ENCODE measurements at regions not wholly inside any gene's neighbourhood (a gene's known extent, or its start where the extent isn't known, plus 50 kb on each side); places are given as distances from the start of the nearest gene placed in this dataset.
"Not testable (repeated sequence)": the region's sequence is repeated elsewhere in the genome, so short reads cannot be mapped to it uniquely, and the experiment has no call there.

- DNase-seq (ENCODE audit: extremely low read depth in 1 of 11, low read depth in 9 of 11, low spot score in 4 of 11): no peak
These were observed 336.2 kb upstream of the PPARGC1A start for GRCh38 chr4:24226023-24226422.

GRCh38 chr4:24224446-24224845, 334.6 kb upstream of the PPARGC1A start:
- no peak for DNase-seq (ENCODE audit: extremely low read depth in 1 of 11, low read depth in 9 of 11, low spot score in 4 of 11)

- DNase-seq (ENCODE audit: extremely low read depth in 1 of 11, low read depth in 9 of 11, low spot score in 4 of 11): no peak
These were observed 329.4 kb upstream of the PPARGC1A start for GRCh38 chr4:24219209-24219608.

GRCh38 chr4:24218566-24218965, 328.7 kb upstream of the PPARGC1A start:
- no peak for DNase-seq (ENCODE audit: extremely low read depth in 1 of 11, low read depth in 9 of 11, low spot score in 4 of 11)

- no peak for DNase-seq (ENCODE audit: extremely low read depth in 1 of 11, low read depth in 9 of 11, low spot score in 4 of 11)
These were observed 324.9 kb upstream of the PPARGC1A start for GRCh38 chr4:24214796-24215195.

- DNase-seq (ENCODE audit: extremely low read depth in 1 of 11, low read depth in 9 of 11, low spot score in 4 of 11): no peak
These were observed 324.1 kb upstream of the PPARGC1A start for GRCh38 chr4:24213961-24214360.

- DNase-seq (ENCODE audit: extremely low read depth in 1 of 11, low read depth in 9 of 11, low spot score in 4 of 11): no peak
These were observed 322.8 kb upstream of the PPARGC1A start for GRCh38 chr4:24212642-24213041.

GRCh38 chr4:24211856-24212255, 322.0 kb upstream of the PPARGC1A start:
- DNase-seq (ENCODE audit: extremely low read depth in 1 of 11, low read depth in 9 of 11, low spot score in 4 of 11): no peak

- no peak for DNase-seq (ENCODE audit: extremely low read depth in 1 of 11, low read depth in 9 of 11, low spot score in 4 of 11)
These were observed 320.6 kb upstream of the PPARGC1A start for GRCh38 chr4:24210332-24210902.

GRCh38 chr4:24209906-24210305, 320.1 kb upstream of the PPARGC1A start:
- DNase-seq (ENCODE audit: extremely low read depth in 1 of 11, low read depth in 9 of 11, low spot score in 4 of 11): no peak

- DNase-seq (ENCODE audit: extremely low read depth in 1 of 11, low read depth in 9 of 11, low spot score in 4 of 11): no peak
These were observed 319.3 kb upstream of the PPARGC1A start for GRCh38 chr4:24209131-24209530.

GRCh38 chr4:24208691-24209090, 318.8 kb upstream of the PPARGC1A start:
- no peak for DNase-seq (ENCODE audit: extremely low read depth in 1 of 11, low read depth in 9 of 11, low spot score in 4 of 11)

- DNase-seq (ENCODE audit: extremely low read depth in 1 of 11, low read depth in 9 of 11, low spot score in 4 of 11): not testable (repeated sequence)
These were observed 314.9 kb upstream of the PPARGC1A start for GRCh38 chr4:24204708-24205107.

GRCh38 chr4:24203926-24204325, 314.1 kb upstream of the PPARGC1A start:
- no peak for DNase-seq (ENCODE audit: extremely low read depth in 1 of 11, low read depth in 9 of 11, low spot score in 4 of 11)

GRCh38 chr4:24202579-24202978, 312.7 kb upstream of the PPARGC1A start:
- DNase-seq (ENCODE audit: extremely low read depth in 1 of 11, low read depth in 9 of 11, low spot score in 4 of 11): no peak

GRCh38 chr4:24197955-24198354, 308.1 kb upstream of the PPARGC1A start:
- no peak for DNase-seq (ENCODE audit: extremely low read depth in 1 of 11, low read depth in 9 of 11, low spot score in 4 of 11)

GRCh38 chr4:24196785-24197184, 306.9 kb upstream of the PPARGC1A start:
- no peak for DNase-seq (ENCODE audit: extremely low read depth in 1 of 11, low read depth in 9 of 11, low spot score in 4 of 11)

GRCh38 chr4:24195991-24196736, 306.3 kb upstream of the PPARGC1A start:
- no peak for DNase-seq (ENCODE audit: extremely low read depth in 1 of 11, low read depth in 9 of 11, low spot score in 4 of 11)

GRCh38 chr4:24192018-24192641, 302.3 kb upstream of the PPARGC1A start:
- DNase-seq (ENCODE audit: extremely low read depth in 1 of 11, low read depth in 9 of 11, low spot score in 4 of 11): no peak
